Adrenal gland (tissue), 5 donors: ENCODE measurements at regions not wholly inside any gene's neighbourhood (a gene's known extent, or its start where the extent isn't known, plus 50 kb on each side); places are given as distances from the start of the nearest gene placed in this dataset.

Experiments
- POLR2A ChIP-seq, 2 donors: fragments of 450-650 bp; IDR thresholded peaks; one replicate each; pipeline ENCODE4 v1.6.1; 2017; ENCODE audit warnings: antibody characterized with exemption in 2 of 2, mild to moderate bottlenecking in 2 of 2, moderate library complexity in 1 of 2
- TF ChIP-seq, protein P1 (sequence below), 6 experiments: fragments of 450-650 bp in 4 of 6; fragments of 200-600 bp in 2 of 6; sonication (generic) in 1 of 6; IDR thresholded peaks; 1 replicate in 5 of 6; 2 replicates in 1 of 6; pipeline versions ENCODE4 v1.5.1 to v1.8.0; 2016 to 2021; ENCODE audit warnings: antibody characterized with exemption in 6 of 6, mild to moderate bottlenecking in 2 of 6, moderate library complexity in 1 of 6
- donor health status: DM: no; HTN: no; CAD: no.

DNA sequence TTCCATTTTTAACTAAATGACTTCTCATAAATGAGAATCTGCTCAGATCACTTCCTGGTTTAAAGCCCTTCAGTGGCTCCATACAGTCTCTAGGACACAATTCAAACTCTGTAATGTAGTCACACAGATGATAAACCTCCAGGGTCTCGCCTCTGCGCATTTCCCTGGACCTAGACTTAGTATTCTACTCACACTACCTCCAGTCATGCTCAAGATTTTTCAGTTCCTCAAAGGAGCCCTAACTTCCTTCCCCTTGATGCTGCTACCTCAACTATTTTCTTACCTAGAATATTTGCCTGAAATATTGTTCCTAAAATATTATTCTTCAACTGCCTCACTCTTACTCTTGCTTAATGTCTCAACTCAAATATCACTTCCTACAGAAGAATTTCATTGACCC is 86.7 kb upstream of the TPP2 start:
- TF ChIP-seq, protein P1, sequence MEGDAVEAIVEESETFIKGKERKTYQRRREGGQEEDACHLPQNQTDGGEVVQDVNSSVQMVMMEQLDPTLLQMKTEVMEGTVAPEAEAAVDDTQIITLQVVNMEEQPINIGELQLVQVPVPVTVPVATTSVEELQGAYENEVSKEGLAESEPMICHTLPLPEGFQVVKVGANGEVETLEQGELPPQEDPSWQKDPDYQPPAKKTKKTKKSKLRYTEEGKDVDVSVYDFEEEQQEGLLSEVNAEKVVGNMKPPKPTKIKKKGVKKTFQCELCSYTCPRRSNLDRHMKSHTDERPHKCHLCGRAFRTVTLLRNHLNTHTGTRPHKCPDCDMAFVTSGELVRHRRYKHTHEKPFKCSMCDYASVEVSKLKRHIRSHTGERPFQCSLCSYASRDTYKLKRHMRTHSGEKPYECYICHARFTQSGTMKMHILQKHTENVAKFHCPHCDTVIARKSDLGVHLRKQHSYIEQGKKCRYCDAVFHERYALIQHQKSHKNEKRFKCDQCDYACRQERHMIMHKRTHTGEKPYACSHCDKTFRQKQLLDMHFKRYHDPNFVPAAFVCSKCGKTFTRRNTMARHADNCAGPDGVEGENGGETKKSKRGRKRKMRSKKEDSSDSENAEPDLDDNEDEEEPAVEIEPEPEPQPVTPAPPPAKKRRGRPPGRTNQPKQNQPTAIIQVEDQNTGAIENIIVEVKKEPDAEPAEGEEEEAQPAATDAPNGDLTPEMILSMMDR (IDR thresholded peaks at IDR 0.05), result no peak
- TF ChIP-seq POLR2A (IDR thresholded peaks at IDR 0.05), result no peak
